ENCODE measurements at regions not wholly inside any gene's neighbourhood (a gene's known extent, or its start where the extent isn't known, plus 50 kb on each side); places are given as distances from the start of the nearest gene placed in this dataset.
"Not testable (repeated sequence)": the region's sequence is repeated elsewhere in the genome, so short reads cannot be mapped to it uniquely, and the experiment has no call there.

DNA sequence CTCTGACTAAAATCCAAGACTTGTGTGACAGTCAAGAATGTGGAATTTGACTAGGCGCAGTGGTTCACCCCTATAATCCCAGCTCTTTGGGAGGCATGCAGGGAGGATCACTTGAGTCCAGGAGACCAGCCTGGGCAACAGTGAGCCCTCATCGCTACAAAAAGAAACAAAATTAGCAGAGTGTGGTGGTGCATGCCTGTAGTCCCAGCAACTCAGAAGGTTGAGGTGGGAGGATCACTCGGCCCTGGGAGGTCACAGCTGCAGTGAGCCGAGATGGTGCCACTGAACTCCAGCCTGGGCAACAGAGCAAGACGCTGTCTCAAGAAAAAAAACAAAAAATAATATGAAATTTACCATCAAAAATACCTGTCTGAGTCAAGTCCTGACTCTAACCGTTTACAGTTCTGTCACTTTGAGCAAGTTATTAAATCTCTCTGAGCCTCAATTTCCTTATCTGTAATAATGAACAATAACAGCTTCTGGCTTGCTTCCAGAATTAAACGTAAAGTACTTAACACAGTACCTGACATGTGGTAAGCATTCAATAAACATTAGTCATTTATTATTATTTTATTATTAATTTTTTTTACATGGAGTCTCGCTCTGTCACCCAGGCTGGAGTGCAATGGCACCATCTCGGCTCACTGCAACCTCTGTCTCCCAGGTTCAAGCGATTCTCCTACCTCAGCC is 204.6 kb upstream of the TSC22D1 start:
- Histone ChIP-seq H3K4me3 (ENCODE audit: low read length) (no peak overlapping the region), H2AFZ (ENCODE audit: low read depth, low read length) (no peak overlapping the region), H3K36me3 (ENCODE audit: insufficient read depth, low read length) (no peaks in the 10 kb centered on the region), H3K9me3 (ENCODE audit: low read length) (no peaks in the 10 kb centered on the region), H3K4me1 (ENCODE audit: insufficient read depth, low read length) (no peaks in the 10 kb centered on the region), H3K27me3 (ENCODE audit: insufficient read depth, low read length) (no peaks in the 10 kb centered on the region)

- Histone ChIP-seq H3K4me1 (ENCODE audit: insufficient read depth, low read length) (no peaks in the 10 kb centered on the region), H3K36me3 (ENCODE audit: insufficient read depth, low read length) (no peaks in the 10 kb centered on the region), H3K9me3 (ENCODE audit: low read length) (no peaks in the 10 kb centered on the region), H2AFZ (ENCODE audit: low read depth, low read length) (no peak overlapping the region), H3K27me3 (ENCODE audit: insufficient read depth, low read length) (no peaks in the 10 kb centered on the region), H3K4me3 (ENCODE audit: low read length) (no peak overlapping the region)
These were observed 202.8 kb upstream of the TSC22D1 start for GRCh38 chr13:44778761-44779484.

- H3K27me3 ChIP-seq (ENCODE audit: insufficient read depth, low read length); H3K4me1 ChIP-seq (ENCODE audit: insufficient read depth, low read length); H2AFZ ChIP-seq (ENCODE audit: low read depth, low read length); H3K9me3 ChIP-seq (ENCODE audit: low read length); H3K36me3 ChIP-seq (ENCODE audit: insufficient read depth, low read length); H3K4me3 ChIP-seq (ENCODE audit: low read length): not testable (repeated sequence)
These were observed 199.2 kb upstream of the TSC22D1 start for GRCh38 chr13:44775290-44775689.

DNA sequence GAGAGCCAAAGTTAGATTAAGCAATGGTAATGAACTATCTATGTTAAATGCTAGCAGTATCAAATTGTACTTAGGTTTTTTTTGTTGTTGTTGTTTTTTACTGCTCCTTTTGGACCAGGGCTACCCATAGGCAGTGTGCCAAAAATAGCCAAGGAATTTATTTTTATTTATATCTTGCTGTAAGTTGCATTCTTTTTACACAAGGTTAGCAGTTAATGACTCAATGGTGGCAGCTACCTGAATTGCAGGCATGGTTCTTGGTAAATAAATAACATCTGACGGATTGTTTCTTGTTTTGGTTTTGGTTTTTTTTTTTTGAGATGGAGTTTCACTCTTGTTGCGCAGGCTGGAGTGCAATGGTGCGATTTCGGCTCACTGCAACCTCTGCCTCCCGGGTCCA is 194.8 kb upstream of the TSC22D1 start:
- Histone ChIP-seq H3K4me1 (ENCODE audit: insufficient read depth, low read length) (no peaks in the 10 kb centered on the region), H3K4me3 (ENCODE audit: low read length) (no peak overlapping the region), H3K36me3 (ENCODE audit: insufficient read depth, low read length) (no peaks in the 10 kb centered on the region), H2AFZ (ENCODE audit: low read depth, low read length) (no peak overlapping the region), H3K27me3 (ENCODE audit: insufficient read depth, low read length) (no peaks in the 10 kb centered on the region), H3K9me3 (ENCODE audit: low read length) (no peaks in the 10 kb centered on the region)

DNA sequence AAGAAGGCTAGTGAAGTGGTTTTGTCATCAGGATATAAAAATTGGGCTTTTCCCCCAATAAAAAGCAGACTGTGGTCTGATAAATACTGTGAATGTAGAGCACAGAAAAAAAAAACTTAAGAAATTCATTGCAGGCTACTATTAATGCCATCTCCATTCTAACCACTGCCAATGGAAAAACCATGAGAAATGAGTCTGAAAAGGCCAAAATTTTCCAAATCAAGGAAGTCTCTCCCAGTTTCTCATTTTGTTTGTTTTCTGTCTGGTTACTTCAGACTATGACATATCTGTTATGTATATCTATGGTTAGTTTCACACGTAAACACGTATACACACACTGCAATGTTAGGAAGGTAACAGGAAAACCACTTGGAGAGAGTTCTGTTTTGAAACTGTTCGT is 193.6 kb upstream of the TSC22D1 start:
- Histone ChIP-seq H2AFZ (ENCODE audit: low read depth, low read length) (no peak overlapping the region), H3K27me3 (ENCODE audit: insufficient read depth, low read length) (no peaks in the 10 kb centered on the region), H3K4me3 (ENCODE audit: low read length) (no peak overlapping the region), H3K36me3 (ENCODE audit: insufficient read depth, low read length) (no peaks in the 10 kb centered on the region), H3K9me3 (ENCODE audit: low read length) (no peaks in the 10 kb centered on the region), H3K4me1 (ENCODE audit: insufficient read depth, low read length) (peaks cover 4% of the 10 kb centered on the region)

DNA sequence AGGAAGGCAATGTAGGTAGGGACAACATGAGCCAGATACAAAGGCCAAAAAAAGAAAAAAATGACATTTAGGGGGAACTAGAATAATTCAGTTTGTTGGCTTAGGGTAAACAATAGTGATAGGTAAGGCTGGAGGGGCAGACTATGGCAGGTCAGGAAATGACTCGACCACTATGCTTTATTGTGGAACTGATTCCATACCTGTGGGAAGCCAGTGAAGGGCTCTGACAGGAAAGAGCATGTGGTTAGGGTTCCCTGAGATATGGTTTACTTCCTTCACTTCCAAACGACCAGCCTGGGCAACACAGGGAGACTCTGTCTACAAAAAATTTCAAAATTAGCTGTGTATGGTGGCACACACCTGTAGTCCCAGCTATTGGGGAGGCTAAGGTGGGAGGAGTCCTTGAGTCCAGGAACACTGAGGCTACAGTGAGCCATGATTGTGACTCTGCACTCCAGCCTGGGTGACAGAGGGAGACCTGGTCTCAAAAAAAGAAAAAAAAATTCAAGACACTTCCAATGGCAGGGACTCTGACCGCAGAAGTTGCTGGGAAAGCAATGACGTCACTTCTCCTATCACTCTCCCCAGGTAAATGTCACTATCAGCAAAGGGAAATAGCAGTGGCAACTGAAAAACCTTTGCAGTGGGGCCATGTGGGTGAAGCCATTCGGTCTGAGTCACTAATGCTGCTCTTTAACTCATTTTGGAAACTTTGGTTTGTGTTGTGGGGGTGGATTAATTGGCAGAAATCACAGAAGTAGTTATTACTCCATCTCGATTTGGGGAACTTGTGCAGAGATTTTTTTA is 192.8 kb upstream of the TSC22D1 start:
- H3K27me3 ChIP-seq (ENCODE audit: insufficient read depth, low read length), result no peaks in the 10 kb centered on the region
- H2AFZ ChIP-seq (ENCODE audit: low read depth, low read length), result no peak overlapping the region
- no peak overlapping the region for H3K4me3 ChIP-seq (ENCODE audit: low read length)
- H3K4me1 ChIP-seq (ENCODE audit: insufficient read depth, low read length), result peaks cover 11% of the 10 kb centered on the region
- H3K36me3 ChIP-seq (ENCODE audit: insufficient read depth, low read length), result no peaks in the 10 kb centered on the region
- H3K9me3 ChIP-seq (ENCODE audit: low read length), result no peaks in the 10 kb centered on the region

GRCh38 chr13:44768239-44768638 is 192.1 kb upstream of the TSC22D1 start:
- Histone ChIP-seq H3K4me1 (ENCODE audit: insufficient read depth, low read length) (peaks cover 18% of the 10 kb centered on the region), H2AFZ (ENCODE audit: low read depth, low read length) (no peak overlapping the region), H3K36me3 (ENCODE audit: insufficient read depth, low read length) (no peaks in the 10 kb centered on the region), H3K4me3 (ENCODE audit: low read length) (no peak overlapping the region), H3K27me3 (ENCODE audit: insufficient read depth, low read length) (no peaks in the 10 kb centered on the region), H3K9me3 (ENCODE audit: low read length) (no peaks in the 10 kb centered on the region)

- Histone ChIP-seq H3K4me3 (ENCODE audit: low read length) (no peak overlapping the region), H3K4me1 (ENCODE audit: insufficient read depth, low read length) (peaks cover 18% of the 10 kb centered on the region), H3K9me3 (ENCODE audit: low read length) (no peaks in the 10 kb centered on the region), H3K27me3 (ENCODE audit: insufficient read depth, low read length) (no peaks in the 10 kb centered on the region), H2AFZ (ENCODE audit: low read depth, low read length) (no peak overlapping the region), H3K36me3 (ENCODE audit: insufficient read depth, low read length) (no peaks in the 10 kb centered on the region)
These were observed 188.9 kb upstream of the TSC22D1 start for GRCh38 chr13:44765001-44765471.

GRCh38 chr13:44764302-44764692 is 188.2 kb upstream of the TSC22D1 start:
- no peaks in the 10 kb centered on the region for H3K36me3 ChIP-seq (ENCODE audit: insufficient read depth, low read length)
- H2AFZ ChIP-seq (ENCODE audit: low read depth, low read length), result peak overlapping the region; percentile 39
- H3K4me1 ChIP-seq (ENCODE audit: insufficient read depth, low read length), result peaks cover 21% of the 10 kb centered on the region
- no peaks in the 10 kb centered on the region for H3K27me3 ChIP-seq (ENCODE audit: insufficient read depth, low read length)
- no peaks in the 10 kb centered on the region for H3K9me3 ChIP-seq (ENCODE audit: low read length)
- peak overlapping the region; percentile 2 for H3K4me3 ChIP-seq (ENCODE audit: low read length)

- peaks cover 26% of the 10 kb centered on the region for H3K4me1 ChIP-seq (ENCODE audit: insufficient read depth, low read length)
These were observed 187.6 kb upstream of the TSC22D1 start for GRCh38 chr13:44763615-44764301.

DNA sequence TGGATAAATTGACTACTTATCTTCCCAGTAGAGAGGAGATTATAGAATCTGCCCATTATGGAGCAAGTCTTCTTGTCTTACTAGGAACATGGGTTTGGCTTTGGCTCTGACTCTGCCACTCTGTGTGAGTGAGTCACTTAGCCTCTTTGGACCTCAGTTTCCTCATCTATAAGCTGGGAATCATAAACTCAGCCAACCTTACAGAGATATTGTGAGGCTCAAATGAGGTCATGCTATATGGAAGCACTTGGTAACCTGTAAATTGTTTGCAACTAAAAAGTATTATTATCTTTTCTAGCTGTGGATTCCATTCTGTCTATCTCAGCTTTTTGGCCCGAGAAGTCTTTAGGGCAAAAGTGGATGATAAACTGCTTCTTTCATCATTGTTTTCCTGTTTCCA is 186.8 kb upstream of the TSC22D1 start:
- no peaks in the 10 kb centered on the region for H3K9me3 ChIP-seq (ENCODE audit: low read length)
- H3K27me3 ChIP-seq (ENCODE audit: insufficient read depth, low read length), result no peaks in the 10 kb centered on the region
- H3K4me3 ChIP-seq (ENCODE audit: low read length), result no peak overlapping the region
- H3K4me1 ChIP-seq (ENCODE audit: insufficient read depth, low read length), result peaks cover 31% of the 10 kb centered on the region
- H2AFZ ChIP-seq (ENCODE audit: low read depth, low read length), result no peak overlapping the region
- H3K36me3 ChIP-seq (ENCODE audit: insufficient read depth, low read length), result no peaks in the 10 kb centered on the region

More at GRCh38 chr13:44763615-44764301, 187.6 kb upstream of the TSC22D1 start:
- peak overlapping the region; percentile 2 for H3K4me3 ChIP-seq (ENCODE audit: low read length)
- peak overlapping the region; percentile 39 for H2AFZ ChIP-seq (ENCODE audit: low read depth, low read length)
- H3K9me3 ChIP-seq (ENCODE audit: low read length), result no peaks in the 10 kb centered on the region
- no peaks in the 10 kb centered on the region for H3K27me3 ChIP-seq (ENCODE audit: insufficient read depth, low read length)
- no peaks in the 10 kb centered on the region for H3K36me3 ChIP-seq (ENCODE audit: insufficient read depth, low read length)

DNA sequence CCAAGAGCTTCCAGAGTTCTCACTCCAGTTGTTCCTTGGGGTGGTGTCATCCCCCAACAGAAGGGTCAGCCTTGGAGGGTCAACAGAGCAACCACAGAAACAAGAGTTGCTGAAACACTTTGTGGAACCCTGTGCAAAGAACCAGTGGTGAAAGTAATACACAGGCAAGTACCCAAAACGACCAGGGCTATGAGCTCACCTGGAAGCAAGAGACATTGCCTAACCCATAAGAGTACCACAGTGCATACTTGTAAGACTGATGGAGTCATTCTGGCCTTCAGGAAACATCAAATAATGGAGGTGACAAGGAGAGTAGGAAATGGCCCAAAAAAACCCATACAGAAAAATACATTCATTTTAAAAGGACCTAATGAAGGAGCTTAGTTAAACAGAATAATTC is 184.3 kb upstream of the TSC22D1 start:
- no peaks in the 10 kb centered on the region for H3K27me3 ChIP-seq (ENCODE audit: insufficient read depth, low read length)

More for the DNA sequence above, 184.3 kb upstream of the TSC22D1 start:
- Histone ChIP-seq H3K4me1 (ENCODE audit: insufficient read depth, low read length) (peaks cover 33% of the 10 kb centered on the region), H3K4me3 (ENCODE audit: low read length) (no peak overlapping the region), H3K9me3 (ENCODE audit: low read length) (no peaks in the 10 kb centered on the region), H2AFZ (ENCODE audit: low read depth, low read length) (no peak overlapping the region), H3K36me3 (ENCODE audit: insufficient read depth, low read length) (no peaks in the 10 kb centered on the region)

All from neuron (in vitro differentiated cells).